ENCODE measurements at regions not wholly inside any gene's neighbourhood (a gene's known extent, or its start where the extent isn't known, plus 50 kb on each side); places are given as distances from the start of the nearest gene placed in this dataset.
"Not testable (repeated sequence)": the region's sequence is repeated elsewhere in the genome, so short reads cannot be mapped to it uniquely, and the experiment has no call there.

- DNase-seq (ENCODE audit: low read depth), result no peak
These were observed 533.9 kb upstream of the LRFN5 start for GRCh38 chr14:41072776-41073175.

- DNase-seq (ENCODE audit: low read depth), result no peak
These were observed 535.3 kb upstream of the LRFN5 start for GRCh38 chr14:41071351-41071750.

GRCh38 chr14:41062826-41063225 is 543.9 kb upstream of the LRFN5 start:
- DNase-seq (ENCODE audit: low read depth), result peak; percentile 3

- DNase-seq (ENCODE audit: low read depth), result no peak
These were observed 551.1 kb upstream of the LRFN5 start for GRCh38 chr14:41055589-41055988.

GRCh38 chr14:41051801-41052200 is 554.9 kb upstream of the LRFN5 start:
- no peak for DNase-seq (ENCODE audit: low read depth)

- no peak for DNase-seq (ENCODE audit: low read depth)
These were observed 558.9 kb upstream of the LRFN5 start for GRCh38 chr14:41047763-41048162.

GRCh38 chr14:41037388-41037787 is 569.3 kb upstream of the LRFN5 start:
- no peak for DNase-seq (ENCODE audit: low read depth)

GRCh38 chr14:41034969-41035368 is 571.7 kb upstream of the LRFN5 start:
- DNase-seq (ENCODE audit: low read depth), result no peak

- DNase-seq (ENCODE audit: low read depth), result peak; percentile 2
These were observed 583.7 kb upstream of the LRFN5 start for GRCh38 chr14:41022932-41023331.

GRCh38 chr14:41016213-41016612 is 590.5 kb upstream of the LRFN5 start:
- no peak for DNase-seq (ENCODE audit: low read depth)

GRCh38 chr14:41000350-41000749 is 606.3 kb upstream of the LRFN5 start:
- no peak for DNase-seq (ENCODE audit: low read depth)

GRCh38 chr14:40989260-40989659 is 617.4 kb upstream of the LRFN5 start:
- no peak for DNase-seq (ENCODE audit: low read depth)

- peak; percentile 25 for DNase-seq (ENCODE audit: low read depth)
These were observed 619.2 kb upstream of the LRFN5 start for GRCh38 chr14:40987481-40987880.

GRCh38 chr14:40986655-40987054 is 620.0 kb upstream of the LRFN5 start:
- DNase-seq (ENCODE audit: low read depth), result no peak

GRCh38 chr14:40985584-40985983 is 621.1 kb upstream of the LRFN5 start:
- DNase-seq (ENCODE audit: low read depth), result no peak

- peak; percentile 34 for DNase-seq (ENCODE audit: low read depth)
These were observed 623.1 kb upstream of the LRFN5 start for GRCh38 chr14:40983604-40984003.

GRCh38 chr14:40981247-40981646 is 625.4 kb upstream of the LRFN5 start:
- no peak for DNase-seq (ENCODE audit: low read depth)

GRCh38 chr14:40960257-40960656 is 646.4 kb upstream of the LRFN5 start:
- not testable (repeated sequence) for DNase-seq (ENCODE audit: low read depth)

GRCh38 chr14:40955131-40955505 is 651.6 kb upstream of the LRFN5 start:
- DNase-seq (ENCODE audit: low read depth), result peak; percentile 7

GRCh38 chr14:40954448-40955130 is 652.1 kb upstream of the LRFN5 start:
- DNase-seq (ENCODE audit: low read depth), result peak; percentile 2

- DNase-seq (ENCODE audit: low read depth), result no peak
These were observed 662.2 kb upstream of the LRFN5 start for GRCh38 chr14:40944521-40944920.

- DNase-seq (ENCODE audit: low read depth), result no peak
These were observed 669.8 kb upstream of the LRFN5 start for GRCh38 chr14:40936861-40937260.

GRCh38 chr14:40920380-40920779 is 686.3 kb upstream of the LRFN5 start:
- no peak for DNase-seq (ENCODE audit: low read depth)

GRCh38 chr14:40911141-40911540 is 695.5 kb upstream of the LRFN5 start:
- no peak for DNase-seq (ENCODE audit: low read depth)
